ENCODE measurements at regions not wholly inside any gene's neighbourhood (a gene's known extent, or its start where the extent isn't known, plus 50 kb on each side); places are given as distances from the start of the nearest gene placed in this dataset.

GRCh38 chr4:177222781-177223180 lies 86.9 kb upstream of the NEIL3 start:
- TF ChIP-seq POLR2A (IDR thresholded peaks at IDR 0.05) (no peak), CTCF (IDR thresholded peaks at IDR 0.05) (no peak), POLR2AphosphoS5 (IDR thresholded peaks at IDR 0.05) (no peak)
